GM19395 (cell line): ENCODE measurements at regions not wholly inside any gene's neighbourhood (a gene's known extent, or its start where the extent isn't known, plus 50 kb on each side); places are given as distances from the start of the nearest gene placed in this dataset.

ENCODE experiments used
- ATAC-seq: cut with Tn5 transposase; IDR thresholded peaks from one replicate; pipeline ENCODE4 v1.9.1; 2021; ENCODE audit warnings: mild to moderate bottlenecking, moderate library complexity; ENCODE audit not compliant: unreplicated experiment

GRCh38 chr3:159593927-159594605 is 394.6 kb upstream of the IL12A start:
- no peak for ATAC-seq

GRCh38 chr3:159600291-159600690 is 388.3 kb upstream of the IL12A start:
- no peak for ATAC-seq

GRCh38 chr3:159604151-159604581 is 384.5 kb upstream of the IL12A start:
- ATAC-seq, result no peak

GRCh38 chr3:159605101-159605500 is 383.5 kb upstream of the IL12A start:
- ATAC-seq, result no peak

- ATAC-seq, result no peak
These were observed 382.9 kb upstream of the IL12A start for GRCh38 chr3:159605776-159606175.

GRCh38 chr3:159607856-159608255 is 380.8 kb upstream of the IL12A start:
- ATAC-seq, result no peak

GRCh38 chr3:159608311-159608710 is 380.3 kb upstream of the IL12A start:
- ATAC-seq, result no peak

GRCh38 chr3:159609625-159610024 is 379.0 kb upstream of the IL12A start:
- no peak for ATAC-seq

- ATAC-seq, result no peak
These were observed 372.3 kb upstream of the IL12A start for GRCh38 chr3:159616234-159616825.

- ATAC-seq, result no peak
These were observed 369.2 kb upstream of the IL12A start for GRCh38 chr3:159619341-159619885.

GRCh38 chr3:159620281-159620680 is 368.4 kb upstream of the IL12A start:
- ATAC-seq, result no peak

GRCh38 chr3:159620873-159621272 is 367.8 kb upstream of the IL12A start:
- ATAC-seq, result no peak

GRCh38 chr3:159624616-159625015 is 364.0 kb upstream of the IL12A start:
- no peak for ATAC-seq

GRCh38 chr3:159625594-159625993 is 363.0 kb upstream of the IL12A start:
- ATAC-seq, result no peak

- no peak for ATAC-seq
These were observed 362.0 kb upstream of the IL12A start for GRCh38 chr3:159626598-159626997.

- no peak for ATAC-seq
These were observed 361.4 kb upstream of the IL12A start for GRCh38 chr3:159627229-159627628.

GRCh38 chr3:159627634-159628033 is 361.0 kb upstream of the IL12A start:
- no peak for ATAC-seq

- ATAC-seq, result no peak
These were observed 359.1 kb upstream of the IL12A start for GRCh38 chr3:159629329-159630084.

GRCh38 chr3:159631226-159631625 is 357.4 kb upstream of the IL12A start:
- ATAC-seq, result no peak

- no peak for ATAC-seq
These were observed 356.5 kb upstream of the IL12A start for GRCh38 chr3:159632128-159632527.

- ATAC-seq, result no peak
These were observed 355.8 kb upstream of the IL12A start for GRCh38 chr3:159632851-159633250.

- ATAC-seq, result no peak
These were observed 354.2 kb upstream of the IL12A start for GRCh38 chr3:159634483-159634882.
